Left kidney (tissue), 1 donor: ENCODE measurements at regions not wholly inside any gene's neighbourhood (a gene's known extent, or its start where the extent isn't known, plus 50 kb on each side); places are given as distances from the start of the nearest gene placed in this dataset.

Source experiments
- DNase-seq: peaks from one replicate; pipeline ENCODE4 v3.0.0-alpha.2; 2013

DNA sequence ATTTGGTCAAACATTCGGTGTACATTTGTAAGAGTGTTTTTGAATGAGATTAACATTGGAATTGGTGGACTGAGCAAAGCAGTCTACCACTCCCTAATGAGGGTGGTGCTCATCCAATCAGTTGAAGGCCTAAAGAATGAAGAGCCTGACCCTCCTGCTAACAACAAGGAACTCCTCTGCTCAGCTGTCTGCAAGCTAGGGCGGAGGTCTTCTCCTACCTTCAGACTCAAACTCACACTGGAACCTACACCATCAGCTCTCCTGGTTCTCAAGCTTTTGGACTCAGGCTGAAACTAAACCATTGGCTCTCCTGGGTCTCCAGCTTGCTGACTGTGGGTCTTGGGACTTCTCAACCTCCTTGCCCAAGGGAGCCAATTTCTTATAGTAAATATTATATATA lies 55.5 kb upstream of the NPAS2 start:
- no peak for DNase-seq

DNA sequence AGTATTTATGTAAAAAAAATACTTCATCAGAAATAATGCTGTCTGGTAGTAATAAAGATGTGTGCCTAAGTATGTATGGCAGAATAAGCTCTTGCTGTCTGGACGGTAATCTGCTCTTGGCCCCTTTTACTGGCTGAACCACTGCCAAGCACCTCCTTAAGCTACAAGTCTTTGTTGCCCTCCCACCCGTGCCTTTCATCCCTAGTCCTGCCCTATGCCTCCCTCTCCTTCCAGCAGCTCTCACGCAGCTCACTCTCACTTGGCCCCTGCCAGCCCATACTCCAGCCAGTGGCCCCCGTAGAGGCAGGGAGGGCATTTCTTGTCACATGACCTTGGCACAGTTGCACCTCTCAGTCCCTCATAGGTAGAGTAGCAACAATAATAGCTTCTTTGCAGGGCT lies 54.5 kb upstream of the NPAS2 start:
- DNase-seq = no peak

DNA sequence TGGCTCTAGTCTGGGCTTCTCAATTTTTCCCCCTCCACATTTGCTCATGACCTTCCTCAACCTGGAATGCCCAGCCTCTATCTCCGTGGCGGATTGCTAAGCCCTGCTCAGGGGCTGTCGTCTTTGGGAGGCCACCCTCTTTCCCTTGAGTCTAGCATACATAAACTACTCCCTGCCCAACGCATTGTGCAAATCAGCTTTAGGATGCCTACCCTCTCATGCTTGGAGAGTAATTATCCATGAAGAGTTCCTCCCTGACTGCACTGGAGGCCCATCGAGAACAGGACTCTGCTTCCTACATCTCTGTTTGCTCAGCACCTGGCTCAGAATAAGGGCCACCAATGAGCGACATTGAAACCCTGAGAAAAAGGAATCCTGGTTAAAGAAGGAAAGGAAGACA lies 53.7 kb upstream of the NPAS2 start:
- DNase-seq = no peak

DNA sequence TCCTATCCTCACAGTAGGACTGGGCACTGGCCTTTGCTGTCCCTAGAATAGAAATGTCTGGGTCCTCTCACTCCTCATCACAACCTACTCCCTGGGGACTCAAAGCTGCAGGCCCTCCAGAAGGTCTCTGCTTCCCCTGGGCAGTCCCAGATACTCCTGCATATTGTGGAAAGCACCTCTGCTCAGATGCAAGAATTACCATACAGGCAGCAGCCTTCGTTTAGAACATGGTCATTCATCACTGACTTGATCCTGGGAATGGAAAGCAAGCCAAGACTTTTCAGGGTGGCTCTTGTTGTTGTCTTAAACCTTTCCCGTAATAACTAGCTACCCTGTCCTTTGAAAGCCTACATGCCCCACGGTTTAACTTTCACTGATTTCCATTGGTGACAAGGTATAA lies 53.1 kb upstream of the NPAS2 start:
- no peak for DNase-seq

DNA sequence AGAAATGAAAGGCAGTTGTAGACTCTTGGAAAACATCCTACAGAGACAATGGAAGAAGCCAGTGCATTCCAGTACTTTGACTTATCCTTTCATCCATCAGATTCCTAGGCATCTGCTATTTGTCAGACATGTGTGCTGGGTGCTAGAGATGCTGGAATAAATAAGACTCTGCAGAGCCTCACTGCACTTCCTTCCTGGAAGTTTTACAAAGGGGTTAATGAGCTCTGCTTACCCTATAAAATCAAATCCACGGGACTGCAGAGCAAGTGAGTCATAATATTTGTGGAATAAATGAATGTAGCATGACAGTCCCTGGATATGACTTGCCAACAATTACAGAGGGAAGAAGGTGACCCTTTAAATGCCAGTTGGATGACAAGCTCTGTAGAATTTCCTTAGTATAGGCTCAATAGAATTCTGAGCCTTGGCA lies 52.7 kb upstream of the NPAS2 start:
- no peak for DNase-seq

DNA sequence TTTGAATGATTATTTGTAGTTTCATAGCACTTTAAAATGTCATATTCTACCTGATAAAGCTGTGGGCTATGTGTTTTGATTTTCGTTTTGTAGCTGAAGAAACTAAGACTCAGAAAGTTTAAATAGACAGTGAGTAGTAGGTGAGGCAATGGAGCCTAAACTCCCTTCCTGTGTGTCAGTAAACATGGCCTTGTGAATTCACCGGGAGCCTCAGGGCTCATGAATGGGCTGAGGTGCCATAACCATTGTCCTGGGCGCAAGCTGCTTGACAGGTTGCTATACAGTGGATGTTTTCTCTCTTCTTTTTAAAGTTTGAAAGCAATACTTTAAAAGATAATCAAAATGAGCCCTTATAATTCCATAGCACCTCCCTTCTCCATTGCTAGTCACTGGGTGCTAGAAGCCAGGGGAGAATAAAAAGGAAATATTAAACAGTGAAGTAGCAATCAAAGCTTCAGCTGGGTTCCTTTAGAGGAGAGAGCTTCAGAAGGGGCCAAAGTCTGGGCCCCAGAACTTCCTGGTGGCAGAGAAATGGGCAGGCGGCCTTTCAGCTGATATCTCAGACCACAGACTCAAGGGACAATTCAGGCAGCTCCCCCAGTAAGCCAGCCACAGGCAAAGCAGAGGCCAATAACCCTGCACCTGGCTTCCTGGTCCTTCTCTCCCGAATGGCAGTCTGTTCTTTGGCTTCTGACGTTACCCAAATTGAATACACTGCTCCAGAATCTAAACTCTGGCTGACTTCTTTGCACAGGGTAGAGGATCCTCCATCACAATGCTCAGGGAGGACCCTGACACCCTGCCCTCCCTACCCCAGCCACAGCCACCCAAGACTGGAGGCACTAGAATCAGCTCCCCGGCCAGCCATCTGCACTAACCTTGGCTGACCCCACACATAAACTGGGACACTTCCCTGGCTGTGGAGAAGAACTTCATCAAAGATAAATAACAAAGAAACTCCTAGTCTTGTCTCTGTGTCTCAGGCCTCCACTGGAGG lies 51.8 kb upstream of the NPAS2 start:
- no peak for DNase-seq
